GM18508 (cell line): ENCODE measurements at regions not wholly inside any gene's neighbourhood (a gene's known extent, or its start where the extent isn't known, plus 50 kb on each side); places are given as distances from the start of the nearest gene placed in this dataset.

Source experiments
- ATAC-seq: cut with Tn5 transposase; IDR thresholded peaks from one replicate; pipeline ENCODE4 v1.9.1; 2021; ENCODE audit warnings: moderate number of reproducible peaks; ENCODE audit not compliant: insufficient read depth, unreplicated experiment

GRCh38 chr13:81677857-81678256, 1336.9 kb upstream of the SPRY2 start:
- no peak for ATAC-seq

- no peak for ATAC-seq
Measured at GRCh38 chr13:81676008-81676407, 1335.1 kb upstream of the SPRY2 start.

GRCh38 chr13:81671064-81671463, 1330.1 kb upstream of the SPRY2 start:
- no peak for ATAC-seq

GRCh38 chr13:81670048-81670447, 1329.1 kb upstream of the SPRY2 start:
- ATAC-seq: no peak

GRCh38 chr13:81664872-81665271, 1323.9 kb upstream of the SPRY2 start:
- no peak for ATAC-seq

- no peak for ATAC-seq
Measured at GRCh38 chr13:81659984-81660383, 1319.1 kb upstream of the SPRY2 start.

- ATAC-seq: no peak
Measured at GRCh38 chr13:81658598-81659370, 1317.9 kb upstream of the SPRY2 start.

GRCh38 chr13:81639984-81640582, 1299.2 kb upstream of the SPRY2 start:
- no peak for ATAC-seq

GRCh38 chr13:81637457-81637856, 1296.5 kb upstream of the SPRY2 start:
- ATAC-seq: no peak

- no peak for ATAC-seq
Measured at GRCh38 chr13:81636120-81636519, 1295.2 kb upstream of the SPRY2 start.

- no peak for ATAC-seq
Measured at GRCh38 chr13:81615031-81615430, 1274.1 kb upstream of the SPRY2 start.

- no peak for ATAC-seq
Measured at GRCh38 chr13:81610644-81611043, 1269.7 kb upstream of the SPRY2 start.

- no peak for ATAC-seq
Measured at GRCh38 chr13:81609335-81609734, 1268.4 kb upstream of the SPRY2 start.

- no peak for ATAC-seq
Measured at GRCh38 chr13:81606074-81606473, 1265.1 kb upstream of the SPRY2 start.

- ATAC-seq: no peak
Measured at GRCh38 chr13:81602241-81602640, 1261.3 kb upstream of the SPRY2 start.

GRCh38 chr13:81597101-81597500, 1256.2 kb upstream of the SPRY2 start:
- ATAC-seq: no peak

GRCh38 chr13:81596224-81596753, 1255.4 kb upstream of the SPRY2 start:
- ATAC-seq: no peak

GRCh38 chr13:81591528-81592220, 1250.7 kb upstream of the SPRY2 start:
- no peak for ATAC-seq

GRCh38 chr13:81582381-81582780, 1241.5 kb upstream of the SPRY2 start:
- ATAC-seq: no peak

GRCh38 chr13:81577601-81578195, 1236.8 kb upstream of the SPRY2 start:
- ATAC-seq: no peak

GRCh38 chr13:81568824-81569223, 1227.9 kb upstream of the SPRY2 start:
- ATAC-seq: no peak
